HG03097 (cell line): ENCODE measurements at regions not wholly inside any gene's neighbourhood (a gene's known extent, or its start where the extent isn't known, plus 50 kb on each side); places are given as distances from the start of the nearest gene placed in this dataset.

ENCODE experiments used
- ATAC-seq: cut with Tn5 transposase; IDR thresholded peaks from one replicate; pipeline ENCODE4 v1.9.1; 2021; ENCODE audit not compliant: unreplicated experiment, low FRiP score

DNA sequence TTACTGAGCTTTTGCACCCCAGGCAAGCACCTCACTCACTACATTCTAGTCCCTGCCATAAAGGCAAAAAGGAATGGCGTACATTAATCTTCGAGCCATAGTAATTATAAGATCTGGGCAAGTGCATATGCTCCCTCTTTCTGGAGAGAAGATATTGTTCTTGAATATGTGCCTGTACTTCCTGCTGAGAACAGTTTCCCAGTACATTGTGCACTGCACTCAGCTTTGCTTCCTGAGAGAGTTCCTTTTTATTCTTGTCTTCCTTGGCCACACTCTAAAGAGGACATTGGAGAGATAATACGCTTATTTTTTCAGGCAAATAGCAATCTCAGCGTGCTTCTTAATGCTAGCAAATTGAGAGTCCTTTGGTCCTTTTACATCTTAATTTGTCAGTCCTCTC lies 909.0 kb upstream of the PCDH10 start:
- no peak for ATAC-seq

DNA sequence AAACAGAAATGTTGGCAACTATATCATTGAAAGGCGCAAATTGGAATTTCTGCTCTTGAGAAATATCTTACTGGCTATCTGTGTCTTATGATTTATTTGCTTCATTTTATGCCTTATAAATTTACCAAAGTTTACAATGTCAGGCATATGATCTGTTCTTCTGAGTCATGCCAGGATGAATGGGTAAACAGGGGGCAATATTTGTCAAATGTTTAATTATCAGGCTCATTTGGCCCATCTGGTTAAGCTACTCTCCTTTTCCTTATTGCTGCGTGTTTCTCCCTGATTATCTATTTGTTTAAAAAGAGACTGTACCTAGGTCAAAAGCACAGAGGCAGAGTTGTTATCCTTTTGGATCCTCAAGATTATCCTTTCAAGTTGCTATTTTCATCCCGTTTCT lies 903.8 kb upstream of the PCDH10 start:
- ATAC-seq, result no peak

DNA sequence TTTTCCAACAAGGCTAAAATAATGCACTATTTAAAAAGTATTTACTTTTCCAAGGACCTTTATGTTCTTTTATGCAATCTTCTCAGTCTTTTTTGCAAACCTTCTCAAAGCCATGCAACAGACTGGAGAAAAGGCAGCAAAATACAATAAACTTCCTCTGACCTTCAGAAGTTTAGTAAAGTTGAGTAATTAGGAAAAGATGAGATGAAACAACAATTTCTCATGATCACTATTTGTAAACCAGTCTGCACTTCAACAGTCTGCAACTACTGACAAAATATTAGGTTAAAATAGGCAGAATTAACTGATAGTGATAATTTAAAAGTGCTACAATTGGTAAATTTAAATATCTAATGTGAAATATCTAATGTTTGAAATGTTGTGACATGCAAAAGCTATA lies 884.9 kb upstream of the PCDH10 start:
- ATAC-seq, result no peak

DNA sequence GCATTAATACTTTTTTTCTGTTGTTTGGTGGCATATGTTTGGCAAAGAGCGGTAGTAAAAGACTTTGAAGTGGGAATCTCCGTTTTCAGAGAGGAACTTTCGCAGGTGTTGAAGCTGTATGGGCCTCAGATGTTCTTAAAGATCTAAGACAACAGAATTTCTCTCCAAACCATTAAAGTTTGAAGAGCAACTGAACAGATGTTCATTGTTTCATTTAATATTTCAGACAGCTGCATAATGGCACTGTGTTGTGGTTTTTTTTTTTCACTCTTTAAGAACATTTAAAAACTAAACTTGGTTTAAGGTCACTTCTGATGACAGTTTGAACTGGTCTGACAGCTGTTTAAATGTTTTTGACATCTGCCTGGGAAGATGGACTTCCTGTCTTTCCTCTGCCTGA lies 882.7 kb upstream of the PCDH10 start:
- ATAC-seq, result no peak

DNA sequence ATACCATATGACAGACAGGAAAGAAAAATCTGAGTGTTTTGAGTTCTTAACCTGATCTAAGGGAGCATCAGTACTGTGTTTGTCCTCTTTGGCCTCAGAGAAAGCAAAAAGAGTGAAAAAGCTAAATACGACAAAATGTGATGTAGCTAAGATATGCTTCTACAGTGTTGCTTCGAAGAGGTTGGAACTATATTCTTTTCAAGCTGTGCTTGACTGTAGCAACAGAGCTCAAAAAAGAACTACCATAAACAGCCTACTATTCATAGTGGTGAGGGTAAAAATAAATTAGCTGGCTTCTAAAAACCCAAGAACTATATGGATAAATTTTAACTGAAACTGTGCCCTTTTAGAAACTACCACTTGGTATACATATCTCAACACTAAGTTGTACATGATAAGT lies 881.8 kb upstream of the PCDH10 start:
- no peak for ATAC-seq

DNA sequence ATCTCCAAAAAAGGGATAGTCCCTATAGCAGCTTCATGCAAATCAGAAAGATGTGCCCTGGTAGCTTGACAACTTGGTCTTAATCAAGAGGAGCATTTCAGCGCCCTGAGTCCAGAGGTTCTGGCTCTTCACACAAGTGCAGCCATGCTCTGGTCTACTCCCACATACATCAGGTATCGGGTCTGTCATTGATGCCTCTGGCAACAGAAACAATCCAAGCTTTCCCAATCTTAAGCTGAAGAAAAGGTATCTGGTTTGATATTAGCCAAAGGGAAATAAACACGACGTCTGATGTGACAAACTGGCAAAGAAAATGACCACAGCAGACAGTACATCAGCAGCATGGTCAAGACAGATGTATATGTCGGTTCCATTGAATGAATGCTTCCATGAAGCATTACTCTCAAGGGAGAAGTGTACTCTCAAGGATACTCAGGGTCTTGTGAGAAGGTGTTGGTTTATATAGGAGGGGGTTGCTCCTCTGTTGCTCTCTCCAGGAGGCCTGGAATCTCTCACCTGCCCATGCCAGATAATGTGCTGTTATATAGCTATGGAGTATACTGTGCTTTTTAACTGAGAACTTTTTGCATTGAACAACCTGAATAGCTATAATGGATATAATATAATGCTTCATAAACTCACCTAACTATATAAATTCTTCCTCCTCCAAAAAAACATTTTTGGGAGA lies 879.6 kb upstream of the PCDH10 start:
- ATAC-seq, result no peak

DNA sequence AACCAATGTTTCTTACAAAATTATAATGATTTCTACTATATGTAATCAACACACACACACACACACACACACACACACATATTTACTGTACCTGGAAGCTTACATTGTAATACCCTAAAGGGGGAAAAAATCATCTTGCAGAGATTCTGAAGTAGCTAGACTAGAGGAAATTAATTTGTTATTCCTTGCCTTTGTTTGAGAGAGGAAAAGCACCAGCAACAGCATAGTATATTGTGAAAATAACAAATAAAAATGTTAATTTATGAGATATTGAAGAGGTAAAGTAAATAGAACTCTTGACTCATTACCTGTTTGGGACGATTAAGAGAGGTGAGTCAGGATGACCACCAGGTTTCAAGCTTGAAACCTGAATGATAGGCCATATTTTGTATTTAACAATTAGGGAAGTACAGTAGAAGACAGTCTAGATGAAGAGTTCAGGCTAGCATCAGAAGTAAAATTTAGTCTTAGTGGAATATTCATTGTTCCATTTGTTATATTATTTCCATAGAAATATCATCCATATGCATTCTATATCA lies 873.4 kb upstream of the PCDH10 start:
- no peak for ATAC-seq

DNA sequence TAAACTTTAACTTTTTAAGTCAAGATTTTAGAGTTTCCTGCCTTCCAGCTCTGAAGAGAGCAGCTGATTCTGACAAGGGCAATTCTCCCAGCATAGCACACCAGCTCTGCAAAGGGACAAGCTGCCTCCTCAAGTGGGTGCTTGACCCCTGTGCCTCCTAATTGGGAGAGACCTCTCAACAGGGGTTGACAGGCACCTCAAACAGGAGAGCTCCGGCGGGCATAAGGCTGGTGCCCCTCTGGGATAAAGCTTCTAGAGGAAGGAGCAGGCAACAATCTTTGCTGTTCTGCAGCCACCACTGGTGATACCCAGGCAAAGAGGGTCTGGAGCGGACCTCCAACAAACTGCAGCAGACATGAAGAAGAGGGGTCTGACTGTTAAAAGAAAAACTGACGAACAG lies 872.9 kb upstream of the PCDH10 start:
- no peak for ATAC-seq

DNA sequence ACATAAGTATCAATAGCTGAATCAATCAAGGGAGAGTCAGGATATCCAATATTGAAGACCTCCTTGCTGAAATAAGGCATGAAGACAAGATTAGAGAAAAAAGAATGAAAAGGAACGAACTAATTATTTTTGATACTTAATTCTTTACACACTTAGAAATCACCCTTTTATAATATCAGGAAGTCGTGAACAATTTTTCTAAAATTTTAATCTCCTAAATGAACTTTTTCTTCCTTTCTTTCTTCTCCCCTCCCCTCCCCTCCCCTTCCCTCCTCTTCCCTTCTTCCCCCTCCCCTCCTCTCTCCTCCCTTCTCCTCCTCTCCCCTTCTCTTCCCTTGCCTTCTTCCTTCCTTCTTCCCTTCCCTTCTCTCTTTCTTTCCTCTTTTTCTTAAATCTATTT lies 872.1 kb upstream of the PCDH10 start:
- ATAC-seq, result no peak

DNA sequence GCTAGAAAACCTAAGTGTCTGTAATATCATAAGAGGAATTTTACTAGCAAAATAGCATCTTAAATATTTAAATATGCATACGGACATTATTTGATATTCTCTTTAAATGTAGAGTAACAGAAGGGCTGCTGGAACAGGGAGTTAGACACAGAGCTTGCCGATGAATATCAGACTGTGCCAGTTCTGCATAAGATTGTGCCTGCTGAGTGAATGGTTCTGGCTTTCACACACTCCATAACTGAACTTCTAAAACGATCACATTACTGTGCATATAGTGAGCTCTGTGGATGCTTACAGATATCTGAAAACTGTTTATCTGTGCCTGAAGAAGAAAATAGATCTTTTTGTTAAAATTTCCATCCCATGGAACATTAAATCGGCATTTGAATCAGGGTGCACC lies 867.4 kb upstream of the PCDH10 start:
- no peak for ATAC-seq

DNA sequence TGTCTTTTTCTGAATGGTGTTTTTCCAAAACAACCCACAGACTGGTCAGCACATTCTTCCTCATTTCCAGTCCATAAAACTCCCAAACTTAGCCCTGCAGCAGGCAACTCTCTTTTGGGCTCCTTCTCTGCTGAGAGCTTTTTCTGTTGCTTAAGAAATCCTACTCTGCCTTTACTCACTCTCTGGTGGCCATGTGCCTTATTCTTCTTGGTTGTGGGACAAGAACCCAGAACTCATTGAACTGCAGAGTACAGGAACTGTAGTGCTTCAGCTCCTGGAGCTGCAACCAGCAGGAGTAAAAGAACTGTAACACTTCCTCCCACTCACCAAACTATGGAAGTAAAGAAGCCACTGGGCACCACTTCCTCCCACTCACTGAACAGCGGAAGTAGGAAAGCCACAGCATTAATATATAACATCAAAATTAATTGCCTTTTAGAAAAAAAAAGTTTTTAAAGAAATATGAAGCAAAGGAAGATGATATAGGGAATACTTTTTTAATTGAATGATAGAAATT lies 864.1 kb upstream of the PCDH10 start:
- no peak for ATAC-seq

DNA sequence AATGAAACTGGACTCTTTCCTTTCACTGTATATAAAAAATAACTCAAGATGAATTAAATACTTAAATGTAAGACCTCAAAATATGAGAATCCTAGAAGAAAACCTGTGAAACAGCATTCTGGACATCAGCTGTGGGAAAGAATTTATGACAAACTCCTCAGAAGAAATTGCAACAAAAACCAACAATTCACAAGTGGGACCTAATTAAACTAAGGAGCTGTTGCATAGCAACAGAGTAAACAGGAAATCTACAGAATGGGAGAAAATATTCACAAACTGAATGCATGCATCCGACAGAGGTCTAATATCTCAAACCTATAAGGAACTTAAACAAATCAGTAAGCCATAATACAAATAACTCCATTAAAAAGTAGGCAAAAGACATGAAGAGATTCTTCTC lies 851.7 kb upstream of the PCDH10 start:
- no peak for ATAC-seq

DNA sequence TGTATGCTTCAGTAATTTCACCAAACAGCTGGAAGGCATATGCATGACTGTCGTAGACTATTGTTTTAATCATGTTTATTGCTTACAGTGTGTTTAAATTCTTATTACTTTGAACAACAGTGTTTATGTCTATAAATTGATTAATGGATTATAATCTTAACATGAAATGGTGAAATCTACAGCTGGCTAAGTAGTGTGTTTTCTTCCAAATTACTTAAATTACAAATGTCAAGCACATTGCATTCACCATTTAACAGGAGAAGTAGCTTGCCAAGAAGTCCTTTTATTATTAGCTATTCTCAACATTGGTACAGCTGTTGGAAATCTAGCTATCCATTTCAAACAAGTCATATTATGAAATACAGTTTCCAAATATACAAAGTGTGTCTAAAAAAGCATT lies 849.3 kb upstream of the PCDH10 start:
- ATAC-seq, result no peak

DNA sequence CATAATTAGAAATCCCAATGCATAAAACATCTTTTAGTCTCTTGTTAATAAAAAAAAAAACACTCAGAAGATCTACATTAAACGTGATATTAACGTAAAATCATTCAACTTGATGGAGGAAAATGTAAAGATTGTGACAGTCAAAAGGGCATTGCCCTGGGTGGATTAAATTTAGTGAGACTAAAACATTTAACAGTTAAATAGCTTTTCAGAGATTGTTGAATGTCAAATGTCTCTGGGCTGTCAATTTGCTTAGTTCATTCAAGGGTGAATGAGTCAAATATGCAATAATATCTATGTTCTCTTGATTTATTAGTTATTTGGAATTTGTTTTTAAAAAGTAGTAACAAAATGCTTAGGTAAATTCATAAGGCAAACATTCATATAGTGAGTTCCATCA lies 836.6 kb upstream of the PCDH10 start:
- ATAC-seq, result no peak

DNA sequence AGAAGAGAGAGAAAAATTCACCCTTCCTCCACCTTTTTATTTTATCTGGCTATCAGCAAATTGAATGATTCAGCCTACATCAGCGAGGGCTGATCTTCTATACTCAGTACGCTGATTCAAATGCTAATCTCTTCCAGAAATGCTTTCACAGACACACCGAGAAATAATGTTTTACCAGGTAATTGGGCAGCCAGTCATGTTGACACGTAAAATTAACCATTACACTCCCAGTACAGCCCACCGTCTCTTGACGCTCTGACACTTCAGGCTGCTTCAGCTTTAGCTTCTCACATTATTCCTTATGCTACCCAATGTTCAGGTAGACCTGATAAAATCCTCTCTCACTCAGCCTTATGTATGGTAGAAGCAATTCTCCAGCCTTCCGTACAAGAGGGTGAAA lies 835.2 kb upstream of the PCDH10 start:
- ATAC-seq, result no peak

DNA sequence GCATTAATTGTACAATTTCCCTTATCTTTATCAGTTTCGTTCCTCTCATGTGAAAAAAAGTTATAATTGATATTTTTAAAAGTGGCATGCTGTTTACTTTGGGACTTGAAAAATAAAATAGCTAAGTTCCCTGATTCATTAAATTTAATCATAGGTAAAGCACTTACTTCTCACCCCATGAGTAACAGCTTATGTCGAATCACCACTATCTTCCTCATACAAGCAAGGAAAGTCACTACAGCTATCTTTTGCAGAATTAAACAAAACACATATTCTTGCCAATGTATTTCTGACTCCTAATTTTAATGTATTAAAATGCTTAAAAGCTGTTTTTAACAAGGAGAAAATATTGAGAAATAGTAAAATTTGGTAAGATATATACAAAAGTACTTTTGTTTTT lies 832.4 kb upstream of the PCDH10 start:
- ATAC-seq, result no peak

DNA sequence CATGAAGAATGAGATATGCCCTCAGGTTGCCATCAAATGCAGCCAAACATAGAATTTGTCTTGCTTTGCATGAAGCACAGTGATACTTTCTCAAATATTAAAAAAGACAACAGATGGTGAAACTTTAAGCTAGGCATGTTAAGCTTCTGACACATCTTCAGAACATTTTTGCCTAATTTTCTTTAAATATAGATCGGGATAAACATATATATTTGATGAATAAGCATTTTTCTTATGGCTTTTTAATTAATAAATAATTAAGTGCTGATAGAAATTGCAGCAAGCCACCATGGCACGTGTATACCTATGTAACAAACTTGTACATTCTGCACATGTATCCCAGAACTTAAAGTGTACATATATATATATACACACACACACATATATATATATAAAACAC lies 831.2 kb upstream of the PCDH10 start:
- ATAC-seq, result no peak

DNA sequence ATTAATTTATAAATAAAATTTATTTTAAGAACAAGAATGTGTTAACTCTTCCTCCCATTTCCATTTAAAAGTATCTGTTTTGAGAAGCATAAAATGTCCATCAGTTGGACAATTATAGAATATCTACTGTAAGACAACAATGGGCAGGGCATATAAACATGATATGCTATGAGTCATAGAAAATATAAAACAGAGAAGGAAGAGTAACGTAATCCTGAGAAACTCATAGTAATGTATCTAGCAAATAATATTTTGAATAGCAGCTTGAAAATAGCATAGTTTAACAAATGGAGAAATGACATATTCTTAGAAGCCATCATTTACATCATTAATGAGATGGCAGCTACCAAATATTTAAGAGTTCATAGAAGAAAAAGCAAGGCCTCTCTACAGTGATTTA lies 820.3 kb upstream of the PCDH10 start:
- ATAC-seq, result no peak

DNA sequence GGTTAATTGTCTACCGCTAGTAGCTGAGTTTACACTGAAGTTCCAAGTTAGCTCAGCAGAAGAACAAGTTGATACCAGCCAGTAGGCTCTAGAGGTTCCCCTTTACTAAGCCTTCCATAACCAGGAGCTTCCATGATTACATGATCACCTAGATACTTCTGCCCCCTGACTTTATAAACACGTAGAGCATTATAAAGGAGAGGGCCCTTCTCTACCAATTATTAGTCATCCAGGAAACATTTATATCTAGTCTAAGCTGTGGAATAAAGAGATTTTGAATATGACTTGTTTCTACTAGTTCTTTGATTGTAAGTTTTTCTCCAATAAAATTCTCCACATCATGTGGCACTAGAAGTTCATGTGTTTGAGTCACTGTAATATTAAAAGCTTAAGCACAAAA lies 818.1 kb upstream of the PCDH10 start:
- no peak for ATAC-seq

DNA sequence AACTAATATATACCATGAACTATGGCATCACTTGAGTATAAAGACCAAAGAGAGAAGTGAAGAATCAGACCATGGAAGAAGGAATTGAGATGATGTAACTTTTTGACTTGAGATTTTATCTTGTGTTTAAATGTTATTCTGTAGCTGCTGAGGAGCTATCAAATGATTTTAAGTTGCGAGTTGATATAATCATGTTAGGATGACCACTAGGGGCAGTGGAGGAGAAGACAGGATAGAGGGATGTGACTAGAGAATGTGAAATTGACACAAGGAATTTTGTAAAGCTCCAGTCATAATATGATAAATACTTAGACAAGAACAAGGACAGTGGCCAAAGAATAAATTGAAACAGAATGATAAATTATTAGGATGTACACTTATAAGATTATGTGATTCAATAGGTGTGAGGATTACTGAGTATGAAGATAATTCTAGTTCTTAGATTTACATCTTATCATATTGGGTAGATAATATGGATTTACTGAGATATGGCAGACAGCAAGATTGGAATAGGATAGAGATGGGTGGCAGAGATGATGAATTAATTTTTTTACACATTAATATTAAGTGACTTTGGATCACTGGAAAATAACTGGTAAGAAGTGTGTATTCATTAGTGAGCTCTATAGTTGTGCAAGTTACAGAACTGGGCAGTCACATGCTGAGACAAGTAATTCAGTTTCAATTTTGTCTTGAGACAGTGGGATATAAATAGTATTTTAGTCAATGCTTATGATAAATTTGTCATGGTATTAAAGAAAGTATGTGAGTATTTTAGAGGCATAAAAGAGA lies 816.0 kb upstream of the PCDH10 start:
- no peak for ATAC-seq

DNA sequence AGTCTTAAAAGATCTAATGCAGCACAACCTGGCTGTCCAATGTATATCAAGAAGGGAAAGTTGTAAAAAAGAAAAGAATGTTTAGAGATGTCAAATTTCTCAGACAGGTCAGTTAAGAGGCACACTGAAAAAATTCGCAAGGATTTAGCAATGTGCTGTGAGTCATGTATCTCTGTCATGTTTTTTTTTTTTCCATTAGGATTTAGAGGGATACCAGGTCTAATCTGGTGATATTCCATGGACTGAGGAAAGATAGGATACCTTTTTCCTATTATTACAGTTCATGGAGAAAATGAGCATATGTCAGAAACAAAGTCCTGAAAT lies 815.4 kb upstream of the PCDH10 start:
- ATAC-seq, result no peak

DNA sequence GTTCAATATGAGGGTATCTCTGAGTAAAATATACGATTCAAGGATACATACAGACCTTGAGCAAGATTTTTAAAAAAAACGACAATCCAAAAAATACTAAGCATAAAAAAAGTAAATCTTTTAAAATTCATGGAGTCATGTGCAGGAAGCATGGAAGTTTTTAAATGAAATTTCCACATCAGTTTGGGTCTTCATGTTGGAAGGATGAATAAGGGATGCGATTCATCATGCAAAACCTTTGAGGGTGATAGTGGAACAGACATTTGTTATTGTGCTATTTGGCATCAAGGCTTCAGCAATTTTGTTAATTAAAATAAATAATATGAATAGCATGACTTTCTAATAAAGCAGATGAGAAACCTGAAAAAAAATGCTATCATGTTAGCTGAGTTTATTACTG lies 815.0 kb upstream of the PCDH10 start:
- no peak for ATAC-seq
